Thoracic aorta (tissue), 2 donors: ENCODE measurements at regions not wholly inside any gene's neighbourhood (a gene's known extent, or its start where the extent isn't known, plus 50 kb on each side); places are given as distances from the start of the nearest gene placed in this dataset.
"Not testable (repeated sequence)": the region's sequence is repeated elsewhere in the genome, so short reads cannot be mapped to it uniquely, and the experiment has no call there.

Experiments
- ATAC-seq: fragments of 150-250 bp; one replicate; pipeline ENCODE4 v1.8.0; 2017; ENCODE audit warnings: low read depth; ENCODE audit not compliant: insufficient number of reproducible peaks, low FRiP score
- DNase-seq: peaks from one replicate; pipeline ENCODE4 v3.0.0-alpha.2; 2020; ENCODE audit warnings: low spot score
- H3K27ac ChIP-seq, 2 donors: fragments of 200-600 bp; sonication (generic); 1 replicate in 1 of 2; 2 replicates in 1 of 2; pipeline ENCODE4 v1.5.1; 2016; ENCODE audit warnings: mild to moderate bottlenecking in 2 of 2, moderate library complexity in 2 of 2
- H3K27me3 ChIP-seq: fragments of 200-600 bp; sonication (generic); replicated peaks from 2 replicates; pipeline ENCODE4 v1.6.0; 2016; ENCODE audit warnings: mild to moderate bottlenecking; ENCODE audit not compliant: insufficient read depth
- H3K36me3 ChIP-seq: fragments of 200-600 bp; sonication (generic); one replicate; pipeline ENCODE4 v1.5.1; 2016
- H3K4me1 ChIP-seq, 2 donors: fragments of 200-600 bp; sonication (generic); 1 replicate in 1 of 2; 2 replicates in 1 of 2; pipeline versions ENCODE4 v1.5.1 to v1.6.0; 2016; ENCODE audit warnings: low read depth in 2 of 2, mild to moderate bottlenecking in 1 of 2; ENCODE audit not compliant: control insufficient read depth in 1 of 2
- H3K4me3 ChIP-seq: fragments of 200-600 bp; sonication (generic); 2 replicates; pipeline ENCODE4 v1.5.1; 2016; ENCODE audit warnings: mild to moderate bottlenecking
- H3K9me3 ChIP-seq: fragments of 200-600 bp; sonication (generic); 2 replicates; pipeline ENCODE4 v1.5.1; 2016
- CTCF ChIP-seq: fragments of 200-600 bp; sonication (generic); IDR thresholded peaks from one replicate; pipeline ENCODE4 v1.5.1; 2019; ENCODE audit warnings: antibody characterized with exemption

- Histone ChIP-seq H3K4me3 (no peak overlapping the region), H3K9me3 (no peaks in the 10 kb centered on the region), H3K27me3 (no peaks in the 10 kb centered on the region), H3K36me3 (no peaks in the 10 kb centered on the region), H3K27ac (no peak overlapping the region), H3K4me1 (no peaks in the 10 kb centered on the region)
- no peak for DNase-seq
- no peak for ATAC-seq
- TF ChIP-seq CTCF, result no peak
Measured at GRCh38 chr13:83449668-83450395, 432.4 kb downstream of the SLITRK1 start.

- TF ChIP-seq CTCF, result no peak
- Histone ChIP-seq H3K4me3 (no peak overlapping the region), H3K4me1 (no peaks in the 10 kb centered on the region), H3K9me3 (no peaks in the 10 kb centered on the region), H3K27ac (no peak overlapping the region), H3K36me3 (no peaks in the 10 kb centered on the region), H3K27me3 (no peaks in the 10 kb centered on the region)
- DNase-seq, result no peak
- no peak for ATAC-seq
Measured at GRCh38 chr13:83440465-83440864, 441.8 kb downstream of the SLITRK1 start.

- not testable (repeated sequence) for DNase-seq, H3K27ac ChIP-seq, H3K4me1 ChIP-seq, H3K4me3 ChIP-seq, H3K36me3 ChIP-seq, H3K27me3 ChIP-seq, H3K9me3 ChIP-seq, ATAC-seq
Measured at GRCh38 chr13:83439464-83439863, 442.8 kb downstream of the SLITRK1 start.

GRCh38 chr13:83423861-83424260 is 458.4 kb downstream of the SLITRK1 start:
- no peak for TF ChIP-seq CTCF
- H3K9me3 ChIP-seq, result peaks cover 7% of the 10 kb centered on the region
- ATAC-seq (no peak), DNase-seq (no peak)
- H3K4me1 ChIP-seq, result no peaks in the 10 kb centered on the region
- H3K4me3 ChIP-seq, result no peak overlapping the region
- H3K27me3 ChIP-seq, result no peaks in the 10 kb centered on the region
- no peaks in the 10 kb centered on the region for H3K36me3 ChIP-seq
- H3K27ac ChIP-seq, result no peak overlapping the region

GRCh38 chr13:83423381-83423780 is 458.9 kb downstream of the SLITRK1 start:
- Histone ChIP-seq H3K27me3 (no peaks in the 10 kb centered on the region), H3K36me3 (no peaks in the 10 kb centered on the region), H3K4me1 (no peaks in the 10 kb centered on the region), H3K27ac (no peak overlapping the region), H3K4me3 (no peak overlapping the region), H3K9me3 (peaks cover 7% of the 10 kb centered on the region)
- no peak for ATAC-seq
- TF ChIP-seq CTCF, result no peak
- no peak for DNase-seq

- no peaks in the 10 kb centered on the region for H3K9me3 ChIP-seq
- H3K4me1 ChIP-seq, result no peaks in the 10 kb centered on the region
- DNase-seq, result no peak
- no peak overlapping the region for H3K27ac ChIP-seq
- ATAC-seq, result no peak
- no peaks in the 10 kb centered on the region for H3K27me3 ChIP-seq
- TF ChIP-seq CTCF, result no peak
- H3K4me3 ChIP-seq, result no peak overlapping the region
- no peaks in the 10 kb centered on the region for H3K36me3 ChIP-seq
Measured at GRCh38 chr13:83414393-83414792, 467.9 kb downstream of the SLITRK1 start.
